ENCODE measurements at regions not wholly inside any gene's neighbourhood (a gene's known extent, or its start where the extent isn't known, plus 50 kb on each side); places are given as distances from the start of the nearest gene placed in this dataset.
A peak's percentile ranks its signal among the peaks of the same experiment; 100 is the strongest.

DNA sequence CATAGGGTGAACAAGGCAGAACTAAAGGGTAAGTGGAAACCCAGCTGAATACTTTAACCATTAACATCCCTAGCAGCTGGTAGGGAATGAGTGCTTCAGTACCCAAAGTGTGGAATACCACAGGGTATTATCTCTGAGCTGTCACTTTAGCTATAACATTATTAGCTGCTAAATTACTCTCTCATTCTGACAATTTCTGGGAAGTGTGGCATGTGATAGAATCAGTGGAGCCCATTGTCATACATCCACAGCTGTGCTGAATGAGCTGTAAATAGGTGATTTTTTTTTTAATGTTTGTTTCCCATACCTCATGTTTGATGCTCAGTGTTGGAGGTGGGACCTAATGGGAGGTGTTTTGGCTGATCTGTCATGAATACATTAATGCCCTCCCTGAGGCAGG is 894.3 kb downstream of the DIPK2A start:
- H3K18ac ChIP-seq (ENCODE audit: low read depth in 1 of 2, low read length in 2 of 2) = no peak overlapping the region
- H3K9me3 ChIP-seq (ENCODE audit: control insufficient read depth, low read length) = no peaks in the 10 kb centered on the region
- no peaks in the 10 kb centered on the region for H3K36me3 ChIP-seq (ENCODE audit: control insufficient read depth in 1 of 2, insufficient read depth in 2 of 2, low read depth in 1 of 2, low read length in 2 of 2)
- H2BK15ac ChIP-seq (ENCODE audit: low read depth, poor library complexity, severe bottlenecking) = no peak overlapping the region
- H3K23ac ChIP-seq (ENCODE audit: low read length in 2 of 2) = no peak overlapping the region
- no peak overlapping the region for H3K14ac ChIP-seq (ENCODE audit: low read length in 2 of 2)
- H3K4me3 ChIP-seq (ENCODE audit: insufficient read depth in 1 of 2, low read depth in 1 of 2, low read length in 2 of 2) = no peak overlapping the region
- no peak overlapping the region for H2AK5ac ChIP-seq (ENCODE audit: low read length, severe bottlenecking)
- no peak overlapping the region for H3K4ac ChIP-seq (ENCODE audit: low read depth in 1 of 2, low read length in 2 of 2)
- no peak overlapping the region for H3K9ac ChIP-seq (ENCODE audit: low read length)
- H2BK5ac ChIP-seq (ENCODE audit: low read depth, low read length, poor library complexity, severe bottlenecking) = no peak overlapping the region
- no peak overlapping the region for H3K27ac ChIP-seq (ENCODE audit: low read length, poor library complexity, severe bottlenecking)
- H3K79me1 ChIP-seq (replicated peaks; ENCODE audit: low read length, poor library complexity, severe bottlenecking) = no peaks in the 10 kb centered on the region
- H4K8ac ChIP-seq (ENCODE audit: low read length) = no peak overlapping the region
- no peak overlapping the region for H2BK12ac ChIP-seq (ENCODE audit: low read length in 2 of 2)
- DNase-seq = no peak
- H3K27me3 ChIP-seq (ENCODE audit: control insufficient read depth in 1 of 2, insufficient read depth in 1 of 2, low read length in 2 of 2) = no peaks in the 10 kb centered on the region
- H3K4me1 ChIP-seq (ENCODE audit: control insufficient read depth, insufficient read depth, low read depth, low read length) = no peaks in the 10 kb centered on the region
- H2AFZ ChIP-seq (ENCODE audit: low read depth, low read length) = no peak overlapping the region
- no peak overlapping the region for H3K4me2 ChIP-seq (ENCODE audit: low read length, poor library complexity, severe bottlenecking)
- no peak overlapping the region for H2BK120ac ChIP-seq (ENCODE audit: low read depth, low read length)
- H4K91ac ChIP-seq (ENCODE audit: low read length) = no peak overlapping the region

GRCh38 chr3:144866476-144866875 is 894.9 kb downstream of the DIPK2A start:
- 75% methylated on average over 2 of the region's 2 CpGs for WGBS
- Histone ChIP-seq H3K4me1 (ENCODE audit: control insufficient read depth, insufficient read depth, low read depth, low read length) (no peaks in the 10 kb centered on the region), H2BK120ac (ENCODE audit: low read depth, low read length) (no peak overlapping the region), H3K79me1 (replicated peaks; ENCODE audit: low read length, poor library complexity, severe bottlenecking) (no peaks in the 10 kb centered on the region), H3K27ac (ENCODE audit: low read length, poor library complexity, severe bottlenecking) (no peak overlapping the region), H3K18ac (ENCODE audit: low read depth in 1 of 2, low read length in 2 of 2) (no peak overlapping the region), H2BK15ac (ENCODE audit: low read depth, poor library complexity, severe bottlenecking) (no peak overlapping the region), H3K4me2 (ENCODE audit: low read length, poor library complexity, severe bottlenecking) (no peak overlapping the region), H3K23ac (ENCODE audit: low read length in 2 of 2) (no peak overlapping the region), H3K4ac (ENCODE audit: low read depth in 1 of 2, low read length in 2 of 2) (no peak overlapping the region), H3K9ac (ENCODE audit: low read length) (no peak overlapping the region), H3K14ac (ENCODE audit: low read length in 2 of 2) (no peak overlapping the region), H2BK12ac (ENCODE audit: low read length in 2 of 2) (no peak overlapping the region), H2AFZ (ENCODE audit: low read depth, low read length) (no peak overlapping the region), H4K8ac (ENCODE audit: low read length) (no peak overlapping the region), H3K36me3 (ENCODE audit: control insufficient read depth in 1 of 2, insufficient read depth in 2 of 2, low read depth in 1 of 2, low read length in 2 of 2) (no peaks in the 10 kb centered on the region), H3K4me3 (ENCODE audit: insufficient read depth in 1 of 2, low read depth in 1 of 2, low read length in 2 of 2) (no peak overlapping the region), H2AK5ac (ENCODE audit: low read length, severe bottlenecking) (no peak overlapping the region), H2BK5ac (ENCODE audit: low read depth, low read length, poor library complexity, severe bottlenecking) (no peak overlapping the region), H3K27me3 (ENCODE audit: control insufficient read depth in 1 of 2, insufficient read depth in 1 of 2, low read length in 2 of 2) (no peaks in the 10 kb centered on the region), H4K91ac (ENCODE audit: low read length) (no peak overlapping the region), H3K9me3 (ENCODE audit: control insufficient read depth, low read length) (no peaks in the 10 kb centered on the region)
- DNase-seq = peak; percentile 29

- Histone ChIP-seq H3K4me1 (ENCODE audit: control insufficient read depth, insufficient read depth, low read depth, low read length) (no peaks in the 10 kb centered on the region), H3K9me3 (ENCODE audit: control insufficient read depth, low read length) (no peaks in the 10 kb centered on the region), H3K4me3 (ENCODE audit: insufficient read depth in 1 of 2, low read depth in 1 of 2, low read length in 2 of 2) (no peak overlapping the region), H3K9ac (ENCODE audit: low read length) (no peak overlapping the region), H2BK120ac (ENCODE audit: low read depth, low read length) (no peak overlapping the region), H3K79me1 (replicated peaks; ENCODE audit: low read length, poor library complexity, severe bottlenecking) (no peaks in the 10 kb centered on the region), H2AK5ac (ENCODE audit: low read length, severe bottlenecking) (no peak overlapping the region), H2BK15ac (ENCODE audit: low read depth, poor library complexity, severe bottlenecking) (no peak overlapping the region), H2BK12ac (ENCODE audit: low read length in 2 of 2) (no peak overlapping the region), H4K91ac (ENCODE audit: low read length) (no peak overlapping the region), H3K23ac (ENCODE audit: low read length in 2 of 2) (no peak overlapping the region), H3K36me3 (ENCODE audit: control insufficient read depth in 1 of 2, insufficient read depth in 2 of 2, low read depth in 1 of 2, low read length in 2 of 2) (no peaks in the 10 kb centered on the region), H3K18ac (ENCODE audit: low read depth in 1 of 2, low read length in 2 of 2) (no peak overlapping the region), H3K14ac (ENCODE audit: low read length in 2 of 2) (no peak overlapping the region), H3K4me2 (ENCODE audit: low read length, poor library complexity, severe bottlenecking) (no peak overlapping the region), H2BK5ac (ENCODE audit: low read depth, low read length, poor library complexity, severe bottlenecking) (no peak overlapping the region), H3K27ac (ENCODE audit: low read length, poor library complexity, severe bottlenecking) (no peak overlapping the region), H4K8ac (ENCODE audit: low read length) (no peak overlapping the region), H2AFZ (ENCODE audit: low read depth, low read length) (no peak overlapping the region), H3K27me3 (ENCODE audit: control insufficient read depth in 1 of 2, insufficient read depth in 1 of 2, low read length in 2 of 2) (no peaks in the 10 kb centered on the region), H3K4ac (ENCODE audit: low read depth in 1 of 2, low read length in 2 of 2) (no peak overlapping the region)
- DNase-seq = no peak
Measured at GRCh38 chr3:144868506-144868905, 896.9 kb downstream of the DIPK2A start.

GRCh38 chr3:144873066-144873465 is 901.4 kb downstream of the DIPK2A start:
- no peak overlapping the region for H3K9ac ChIP-seq (ENCODE audit: low read length)
- no peaks in the 10 kb centered on the region for H3K9me3 ChIP-seq (ENCODE audit: control insufficient read depth, low read length)
- H3K4ac ChIP-seq (ENCODE audit: low read depth in 1 of 2, low read length in 2 of 2) = no peak overlapping the region
- no peak overlapping the region for H3K23ac ChIP-seq (ENCODE audit: low read length in 2 of 2)
- no peaks in the 10 kb centered on the region for H3K4me1 ChIP-seq (ENCODE audit: control insufficient read depth, insufficient read depth, low read depth, low read length)
- no peak overlapping the region for H3K27ac ChIP-seq (ENCODE audit: low read length, poor library complexity, severe bottlenecking)
- no peak for DNase-seq
- no peak overlapping the region for H2BK120ac ChIP-seq (ENCODE audit: low read depth, low read length)
- no peak overlapping the region for H2AFZ ChIP-seq (ENCODE audit: low read depth, low read length)
- no peaks in the 10 kb centered on the region for H3K36me3 ChIP-seq (ENCODE audit: control insufficient read depth in 1 of 2, insufficient read depth in 2 of 2, low read depth in 1 of 2, low read length in 2 of 2)
- no peak overlapping the region for H3K14ac ChIP-seq (ENCODE audit: low read length in 2 of 2)
- WGBS = no CpG with 5 or more reads among the region's 1 CpG
- no peak overlapping the region for H3K18ac ChIP-seq (ENCODE audit: low read depth in 1 of 2, low read length in 2 of 2)
- H3K4me3 ChIP-seq (ENCODE audit: insufficient read depth in 1 of 2, low read depth in 1 of 2, low read length in 2 of 2) = no peak overlapping the region
- H4K8ac ChIP-seq (ENCODE audit: low read length) = no peak overlapping the region
- no peak overlapping the region for H2AK5ac ChIP-seq (ENCODE audit: low read length, severe bottlenecking)
- no peaks in the 10 kb centered on the region for H3K79me1 ChIP-seq (replicated peaks; ENCODE audit: low read length, poor library complexity, severe bottlenecking)
- H3K4me2 ChIP-seq (ENCODE audit: low read length, poor library complexity, severe bottlenecking) = no peak overlapping the region
- no peak overlapping the region for H2BK5ac ChIP-seq (ENCODE audit: low read depth, low read length, poor library complexity, severe bottlenecking)
- no peak overlapping the region for H4K91ac ChIP-seq (ENCODE audit: low read length)
- no peaks in the 10 kb centered on the region for H3K27me3 ChIP-seq (ENCODE audit: control insufficient read depth in 1 of 2, insufficient read depth in 1 of 2, low read length in 2 of 2)
- no peak overlapping the region for H2BK15ac ChIP-seq (ENCODE audit: low read depth, poor library complexity, severe bottlenecking)
- no peak overlapping the region for H2BK12ac ChIP-seq (ENCODE audit: low read length in 2 of 2)
